ENCODE measurements at regions not wholly inside any gene's neighbourhood (a gene's known extent, or its start where the extent isn't known, plus 50 kb on each side); places are given as distances from the start of the nearest gene placed in this dataset.

DNA sequence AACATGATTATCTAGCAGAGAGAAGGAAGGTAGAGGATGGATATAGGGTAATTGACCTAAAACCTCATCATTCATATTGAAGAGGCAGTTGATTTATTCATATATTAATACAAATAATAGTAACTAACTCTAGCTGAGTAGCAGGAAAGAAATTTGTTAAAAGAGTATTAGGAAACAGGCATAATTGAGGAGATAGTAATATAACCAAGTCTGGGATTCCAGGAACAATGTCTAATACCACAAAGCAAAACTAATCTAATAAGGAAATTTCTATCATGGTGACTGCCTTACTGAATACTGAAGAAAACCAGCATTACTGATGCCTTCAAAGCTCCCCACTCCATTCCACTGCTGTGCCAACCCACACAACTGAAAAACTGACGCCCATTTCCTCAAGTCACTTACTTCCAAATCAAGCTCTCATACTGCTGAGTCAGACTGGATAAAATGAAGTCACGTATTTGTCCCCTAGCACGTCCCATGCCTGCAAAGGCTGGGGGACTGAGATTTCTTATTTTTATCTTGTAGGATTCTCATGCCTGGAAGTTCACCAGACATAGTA lies 153.9 kb downstream of the SMC2 start:
- TF ChIP-seq POLR2A (IDR thresholded peaks at IDR 0.05; ENCODE audit: low read depth, low read length), result no peak
- no peak for TF ChIP-seq POLR2AphosphoS5 (IDR thresholded peaks at IDR 0.05; ENCODE audit: low read depth, low read length)
- no peak for TF ChIP-seq TAF1 (IDR thresholded peaks at IDR 0.05; ENCODE audit: borderline replicate concordance, low read depth, low read length)
